GM20000 (cell line): ENCODE measurements at regions not wholly inside any gene's neighbourhood (a gene's known extent, or its start where the extent isn't known, plus 50 kb on each side); places are given as distances from the start of the nearest gene placed in this dataset.

Experiments used
- DNase-seq: peaks from one replicate; pipeline ENCODE4 v3.0.0; 2012; ENCODE audit warnings: low spot score
- TF ChIP-seq, protein P1 (sequence below): IDR thresholded peaks from 2 replicates; pipeline ENCODE4 v1.5.1; 2012; ENCODE audit warnings: mild to moderate bottlenecking, control low read depth; ENCODE audit errors: extremely low read depth, missing control alignments

DNA sequence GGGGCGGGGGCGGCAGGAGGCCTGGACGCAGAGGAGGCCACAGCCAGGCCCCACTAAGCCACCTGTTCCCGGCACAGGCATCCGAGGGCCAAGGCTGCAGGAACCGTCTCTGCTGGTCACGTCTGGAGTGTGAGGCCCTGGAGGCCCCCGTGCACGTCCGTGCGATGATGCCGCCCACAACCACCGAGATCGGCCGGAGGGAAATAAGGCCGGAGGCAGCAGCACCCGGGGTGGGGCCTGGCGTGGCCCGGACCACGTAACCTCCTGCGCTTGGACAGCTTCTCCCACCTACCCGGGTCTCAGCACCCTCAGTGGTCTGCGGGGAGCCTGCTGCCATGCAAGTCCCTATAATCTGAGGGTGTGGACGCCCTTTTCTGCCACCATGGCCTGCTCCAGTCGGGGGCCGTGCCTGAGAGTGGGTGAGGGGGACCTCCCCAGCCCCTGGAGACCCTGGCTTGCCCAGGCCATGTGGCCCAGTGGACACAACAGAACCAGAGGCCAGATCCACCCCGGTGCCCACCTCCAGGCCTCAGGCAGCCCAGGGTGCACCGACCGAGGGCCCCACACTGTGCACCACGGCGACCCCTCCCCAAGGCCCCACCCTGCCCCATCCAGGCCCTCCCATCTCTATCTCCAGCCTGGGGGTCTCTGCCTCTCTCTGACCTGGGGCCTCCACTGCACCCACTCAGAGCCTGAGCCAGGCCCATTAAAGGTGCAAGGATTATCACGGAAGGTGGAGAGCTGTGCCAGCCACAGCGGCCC, 83.1 kb downstream of the PDGFA start:
- TF ChIP-seq, protein P1, sequence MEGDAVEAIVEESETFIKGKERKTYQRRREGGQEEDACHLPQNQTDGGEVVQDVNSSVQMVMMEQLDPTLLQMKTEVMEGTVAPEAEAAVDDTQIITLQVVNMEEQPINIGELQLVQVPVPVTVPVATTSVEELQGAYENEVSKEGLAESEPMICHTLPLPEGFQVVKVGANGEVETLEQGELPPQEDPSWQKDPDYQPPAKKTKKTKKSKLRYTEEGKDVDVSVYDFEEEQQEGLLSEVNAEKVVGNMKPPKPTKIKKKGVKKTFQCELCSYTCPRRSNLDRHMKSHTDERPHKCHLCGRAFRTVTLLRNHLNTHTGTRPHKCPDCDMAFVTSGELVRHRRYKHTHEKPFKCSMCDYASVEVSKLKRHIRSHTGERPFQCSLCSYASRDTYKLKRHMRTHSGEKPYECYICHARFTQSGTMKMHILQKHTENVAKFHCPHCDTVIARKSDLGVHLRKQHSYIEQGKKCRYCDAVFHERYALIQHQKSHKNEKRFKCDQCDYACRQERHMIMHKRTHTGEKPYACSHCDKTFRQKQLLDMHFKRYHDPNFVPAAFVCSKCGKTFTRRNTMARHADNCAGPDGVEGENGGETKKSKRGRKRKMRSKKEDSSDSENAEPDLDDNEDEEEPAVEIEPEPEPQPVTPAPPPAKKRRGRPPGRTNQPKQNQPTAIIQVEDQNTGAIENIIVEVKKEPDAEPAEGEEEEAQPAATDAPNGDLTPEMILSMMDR: no peak
- DNase-seq: no peak

DNA sequence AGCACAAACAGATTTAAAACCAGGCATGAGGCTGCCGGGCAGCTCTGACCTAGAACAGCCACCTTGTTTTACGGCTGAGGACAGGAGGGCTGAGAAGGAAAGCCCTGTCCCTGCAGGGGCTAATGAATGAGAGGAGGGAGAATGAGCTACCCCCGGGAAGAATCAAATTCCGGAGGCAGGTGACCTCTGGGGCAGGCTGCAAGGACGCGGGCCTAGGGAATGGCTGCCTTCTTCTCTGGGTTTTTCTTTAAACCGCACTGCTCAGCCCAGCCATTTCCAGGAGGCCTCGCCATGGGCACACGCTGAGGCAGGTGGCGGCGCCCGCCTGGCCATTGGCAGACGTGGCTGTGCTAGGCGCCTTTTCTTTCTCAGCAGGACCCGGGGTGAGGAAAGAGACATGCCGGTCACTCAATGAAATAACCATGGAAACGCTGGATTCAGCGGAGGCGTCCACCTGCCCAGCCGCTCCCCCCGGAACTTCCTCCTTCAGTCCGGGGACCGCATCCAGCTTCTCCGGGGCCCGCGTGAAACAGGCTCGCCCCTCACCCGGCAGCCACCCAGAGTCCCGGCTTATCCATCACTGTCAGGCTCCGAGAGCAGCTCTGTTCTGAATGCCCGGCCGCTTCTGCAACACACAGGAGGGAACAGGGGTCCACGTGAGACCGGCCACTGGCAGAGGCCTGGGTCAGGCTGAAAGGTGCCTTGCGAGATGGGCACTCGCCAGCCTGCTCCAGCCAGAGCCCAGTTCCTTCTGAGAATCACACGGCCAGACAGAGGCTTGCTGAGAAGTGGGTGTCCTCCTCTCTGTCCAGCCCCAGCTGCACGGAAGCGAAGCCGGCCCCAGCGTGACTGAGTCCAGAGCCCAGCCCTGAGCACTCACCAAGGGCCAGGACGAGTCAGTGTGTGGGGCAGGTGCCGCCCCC, 82.1 kb downstream of the PDGFA start:
- TF ChIP-seq, protein P1: no peak
- no peak for DNase-seq

DNA sequence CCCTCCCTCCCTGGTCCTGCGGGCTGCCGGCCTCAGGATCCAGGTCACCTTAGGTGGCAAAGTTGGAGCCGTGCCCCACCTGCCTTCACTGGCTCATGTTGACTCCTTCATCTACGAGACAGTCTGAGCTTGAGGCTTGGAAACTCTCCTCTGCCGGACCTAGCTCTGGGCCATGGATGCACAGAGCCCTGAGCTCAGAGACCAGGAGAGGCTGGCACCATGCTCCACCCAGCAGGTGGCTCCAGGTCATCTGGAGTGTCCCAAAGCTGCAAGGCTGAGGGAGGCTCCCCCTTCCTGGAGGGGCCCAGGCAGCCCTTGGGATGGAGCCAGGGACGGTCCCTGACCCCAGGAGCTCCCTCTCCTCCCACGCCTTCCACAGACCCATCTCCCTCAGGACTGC, 81.3 kb downstream of the PDGFA start:
- TF ChIP-seq, protein P1: no peak
- no peak for DNase-seq

DNA sequence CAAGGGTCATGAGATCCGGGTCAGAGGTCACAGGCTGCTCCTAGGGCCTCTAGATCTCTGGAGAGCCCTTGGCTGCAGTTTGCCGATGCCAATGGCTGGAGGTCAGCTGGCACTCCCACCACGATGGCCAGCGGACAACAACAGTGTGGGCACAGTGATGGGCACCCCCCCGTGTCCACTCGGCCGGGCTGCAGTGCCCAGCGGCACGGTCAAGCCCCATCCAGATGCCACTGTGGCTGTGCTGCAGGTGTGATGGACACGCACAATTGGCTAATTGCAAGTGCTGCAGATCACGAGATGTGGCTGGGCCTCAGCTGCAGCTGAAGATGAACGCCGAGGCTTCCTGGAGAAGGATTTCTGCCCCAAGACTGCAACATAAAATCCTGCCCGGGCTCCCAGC, 80.7 kb downstream of the PDGFA start:
- TF ChIP-seq, protein P1: no peak

DNA sequence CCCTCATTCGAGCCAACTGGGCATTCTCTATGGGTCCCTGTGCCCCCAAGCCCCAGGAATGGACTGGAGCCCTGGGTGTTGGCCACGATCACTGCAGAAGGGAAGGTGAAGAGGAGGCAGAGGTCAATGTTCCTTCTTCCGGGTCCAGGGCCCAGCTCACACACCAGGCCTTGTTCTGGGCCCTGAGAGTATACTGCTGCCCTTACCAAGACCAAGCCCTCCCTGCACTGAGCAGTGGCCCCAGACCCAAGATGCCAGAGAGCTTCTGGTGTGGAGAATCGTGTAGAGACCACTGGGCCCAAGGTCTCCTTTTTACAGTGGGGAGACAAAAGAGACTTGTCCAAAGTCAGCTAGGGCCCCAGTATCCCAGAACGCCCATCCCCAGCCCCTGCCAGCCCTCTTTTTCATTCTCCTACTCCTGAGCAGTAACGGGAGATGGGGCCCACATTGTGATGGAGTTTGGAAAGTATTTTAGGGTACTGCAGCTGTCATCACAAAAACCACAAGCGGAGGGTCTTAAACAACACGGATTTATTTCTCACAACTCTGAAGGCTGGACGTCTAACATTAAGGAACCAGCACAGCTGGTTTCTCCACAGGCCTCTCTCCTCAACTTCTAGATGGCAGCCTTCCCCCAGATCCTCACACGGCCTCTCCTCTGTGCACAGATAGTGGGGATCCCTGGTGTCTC, 79.4 kb downstream of the PDGFA start:
- TF ChIP-seq, protein P1: no peak
- no peak for DNase-seq

More for the DNA sequence above, 80.7 kb downstream of the PDGFA start:
- no peak for DNase-seq

DNA sequence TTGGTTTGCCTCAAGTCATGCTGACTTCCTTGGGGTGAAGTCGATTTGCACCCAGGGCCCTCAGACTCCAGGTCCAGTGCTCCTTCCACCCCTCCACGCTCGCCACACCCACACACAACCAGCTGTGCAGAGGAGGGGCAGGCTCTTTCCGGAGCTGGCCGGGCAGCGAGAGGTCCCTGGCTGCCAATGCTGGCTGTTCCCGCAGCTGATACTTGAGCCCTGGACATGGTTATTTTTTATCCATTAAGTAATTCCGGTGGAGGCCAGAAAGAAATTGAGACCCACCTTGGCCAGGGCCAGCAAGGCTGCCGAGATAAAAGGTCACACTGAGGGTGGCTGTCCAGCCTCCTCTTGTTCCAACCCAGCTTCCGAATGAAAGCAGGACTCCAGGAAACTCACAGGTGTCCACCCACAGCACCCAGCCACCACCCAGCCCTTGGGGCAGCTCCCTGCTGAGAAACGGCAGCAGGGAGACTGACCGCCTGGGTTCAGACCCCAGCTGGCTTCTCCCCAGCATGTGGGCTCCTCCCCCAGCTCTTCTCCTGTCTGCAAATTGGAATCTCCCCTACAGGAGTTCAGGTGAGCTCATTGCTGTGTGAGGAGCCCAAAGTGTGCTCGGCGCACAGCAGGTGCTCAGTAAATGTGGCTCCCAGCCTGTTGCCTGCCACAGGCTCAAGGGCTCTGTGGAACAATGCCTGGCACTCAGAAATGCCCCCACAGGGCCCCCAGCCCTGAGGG, 77.8 kb downstream of the PDGFA start:
- no peak for DNase-seq

More for the DNA sequence above, 77.8 kb downstream of the PDGFA start:
- TF ChIP-seq, protein P1: no peak
